NCI-H82 (cell line): ENCODE measurements at regions not wholly inside any gene's neighbourhood (a gene's known extent, or its start where the extent isn't known, plus 50 kb on each side); places are given as distances from the start of the nearest gene placed in this dataset.
"Not testable (repeated sequence)": the region's sequence is repeated elsewhere in the genome, so short reads cannot be mapped to it uniquely, and the experiment has no call there.

Experiments used
- DNase-seq: peaks from one replicate; lab custom pipeline; 2025; lab: John Stamatoyannopoulos, UW

DNA sequence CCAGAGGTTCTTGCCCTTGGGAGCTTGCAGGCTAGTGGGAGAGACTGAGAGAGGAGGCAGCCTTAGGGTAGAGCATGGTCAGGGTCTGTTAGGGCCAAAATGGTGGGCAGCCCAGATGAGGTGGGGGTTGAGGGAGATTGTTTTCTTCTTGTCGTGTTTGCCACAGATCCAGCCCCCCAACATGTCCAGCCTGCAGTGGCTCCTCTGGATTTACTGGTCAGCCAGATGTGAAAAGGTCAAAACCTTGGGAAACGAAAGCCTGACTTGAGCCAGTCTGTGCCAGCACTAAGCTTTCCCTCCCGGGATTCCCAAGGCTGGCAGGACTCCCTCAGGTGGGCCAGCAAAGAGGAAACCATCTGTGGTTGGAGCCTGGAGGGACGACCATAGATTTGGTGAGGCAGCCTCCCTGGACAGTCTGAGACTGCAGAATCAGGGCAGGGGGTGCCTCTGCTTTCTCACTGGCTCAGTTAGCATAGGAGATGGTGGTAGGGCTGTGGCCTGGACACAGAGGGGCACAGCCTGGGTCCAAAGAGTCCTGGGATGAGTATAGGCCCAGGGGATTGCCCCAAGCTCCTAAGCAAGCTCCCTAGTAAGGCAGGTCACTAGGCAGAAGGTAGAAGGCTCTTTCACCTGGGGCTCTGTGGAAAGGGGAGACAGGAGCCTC lies 51.2 kb upstream of the PRR23C start:
- DNase-seq = no peak

DNA sequence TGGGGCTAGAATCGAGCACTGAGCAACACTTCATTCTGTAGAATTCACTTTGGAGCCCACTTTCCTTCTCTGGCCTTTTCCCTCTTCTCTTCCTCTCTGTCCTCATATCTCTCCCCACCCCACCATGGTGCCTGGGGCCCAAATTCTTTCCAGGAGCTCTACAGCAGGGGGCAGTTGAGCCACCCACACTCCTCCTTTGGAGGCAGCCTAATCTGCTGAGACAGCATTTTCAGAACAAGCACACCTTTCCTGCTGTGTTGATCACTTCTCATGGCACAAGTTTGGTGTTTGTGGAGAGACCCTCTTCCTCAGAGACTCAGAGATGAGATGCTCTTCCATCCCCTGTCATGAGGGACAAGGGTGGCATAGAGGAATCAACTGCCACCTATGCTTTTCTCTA lies 52.0 kb upstream of the PRR23C start:
- DNase-seq = no peak

DNA sequence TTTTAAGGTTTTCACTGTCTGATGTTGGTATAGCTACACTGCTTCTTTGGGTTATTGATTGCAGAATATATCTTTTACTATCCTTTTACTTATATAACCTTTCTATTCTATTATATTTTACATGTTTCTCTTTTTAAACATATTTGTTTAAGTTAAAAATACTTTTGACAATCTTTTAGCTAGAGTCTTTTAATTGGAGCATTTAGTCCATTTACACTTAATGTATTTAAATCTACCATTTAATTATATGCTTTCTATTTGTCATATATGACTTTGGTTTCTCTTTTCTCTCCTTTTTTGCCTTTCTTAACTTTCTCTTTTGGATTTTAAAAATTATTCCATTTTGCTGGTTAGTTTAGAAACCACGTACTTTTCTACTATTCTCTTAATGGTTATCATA lies 53.7 kb upstream of the PRR23C start:
- no peak for DNase-seq

DNA sequence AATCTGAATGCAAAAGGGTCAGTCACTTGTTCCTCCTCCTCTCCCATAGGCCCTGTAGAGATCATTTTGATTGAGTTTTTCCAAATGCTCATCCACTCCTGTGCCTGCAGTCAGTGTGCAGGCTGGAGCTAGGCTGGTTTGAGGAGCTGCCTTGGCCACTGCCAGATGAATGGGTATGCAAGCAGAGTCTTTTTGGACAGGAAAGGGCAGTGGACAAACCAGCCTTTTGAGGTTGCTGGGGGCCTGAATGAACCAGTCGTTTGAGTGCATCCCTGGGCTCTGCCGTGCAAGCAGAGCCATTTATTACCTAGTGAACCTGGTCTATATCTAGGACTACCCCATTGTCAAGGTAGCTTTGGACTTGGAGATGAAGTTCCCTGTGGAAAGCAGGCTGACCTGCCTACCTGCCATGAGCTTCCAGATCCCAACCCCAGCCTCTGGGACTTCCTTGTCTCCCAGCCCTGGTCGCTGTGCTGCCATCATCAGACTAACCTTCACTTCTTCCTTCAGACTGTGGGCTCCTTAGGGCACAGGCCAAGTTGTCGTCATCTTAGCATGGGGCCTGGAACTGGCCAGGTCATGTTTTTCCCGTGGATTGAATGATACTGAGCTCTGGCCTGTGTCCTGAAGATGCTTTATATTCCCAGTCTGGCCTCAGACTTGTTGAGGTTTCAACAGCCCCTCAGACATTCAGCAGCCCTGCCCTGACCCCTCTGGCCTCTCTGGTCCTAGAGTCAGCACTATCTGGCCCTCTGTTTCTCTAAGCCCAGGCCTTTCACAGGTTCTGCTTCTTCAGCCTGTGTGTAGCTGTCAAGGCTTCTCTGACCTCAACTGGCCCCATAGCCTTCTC lies 55.5 kb upstream of the PRR23C start:
- DNase-seq = no peak

DNA sequence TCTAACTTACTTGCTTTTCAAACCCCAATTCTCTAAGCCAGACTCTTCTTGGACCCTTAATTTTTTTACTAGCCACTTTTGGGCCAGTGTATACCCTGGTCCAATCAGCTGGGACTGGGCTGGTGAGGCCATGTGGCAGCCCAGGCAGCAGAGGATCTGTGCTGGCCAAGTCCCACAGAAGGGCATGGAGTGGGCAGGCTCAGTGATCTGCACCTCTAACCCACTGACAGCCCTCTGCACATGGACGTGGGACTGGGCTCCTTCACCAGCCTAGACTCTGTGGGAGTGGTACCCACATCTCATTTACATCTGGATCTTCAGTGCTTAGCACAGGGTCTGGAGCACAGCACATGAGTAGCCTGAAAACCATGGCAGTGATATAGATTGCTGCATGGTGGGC lies 56.1 kb upstream of the PRR23C start:
- no peak for DNase-seq

DNA sequence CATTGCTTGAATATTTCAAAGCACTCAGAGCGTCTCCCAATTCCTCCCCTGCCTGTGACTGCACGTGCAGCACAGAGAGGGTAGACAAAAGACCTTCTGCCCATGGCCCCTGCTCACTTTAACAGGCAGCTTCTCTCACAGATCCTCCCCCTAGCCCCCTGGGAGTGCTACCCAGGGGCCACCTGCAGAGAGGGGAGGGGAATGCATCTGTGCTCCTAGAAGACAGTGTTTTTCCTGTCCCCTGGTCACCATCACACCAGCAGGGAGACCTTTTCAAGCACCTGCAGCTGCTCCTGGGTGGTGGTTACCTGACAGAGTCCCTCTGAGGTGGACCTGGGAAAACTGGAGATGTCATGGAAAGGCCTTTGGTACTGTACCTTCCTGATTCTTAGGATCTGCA lies 56.7 kb upstream of the PRR23C start:
- DNase-seq = peak; percentile 29

DNA sequence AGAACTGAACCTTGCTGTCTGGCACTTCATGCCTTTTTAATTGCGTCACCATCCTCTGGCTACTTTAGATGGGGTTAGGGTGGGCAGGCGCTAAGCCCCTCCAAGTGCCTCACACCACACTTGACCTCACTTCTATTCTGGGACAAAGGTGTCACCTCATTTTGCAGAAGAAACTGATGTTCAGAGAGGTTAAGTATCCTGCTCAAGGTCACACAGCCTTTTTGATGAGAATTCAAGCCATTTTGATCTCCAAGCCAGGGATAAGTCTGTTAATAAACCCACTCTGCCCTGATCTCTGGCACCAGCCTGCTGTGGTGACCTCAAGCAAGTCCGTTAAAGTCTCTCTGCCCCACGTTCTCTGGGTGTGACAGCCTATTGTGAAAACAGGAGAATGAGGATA lies 58.8 kb upstream of the PRR23C start:
- DNase-seq = no peak

DNA sequence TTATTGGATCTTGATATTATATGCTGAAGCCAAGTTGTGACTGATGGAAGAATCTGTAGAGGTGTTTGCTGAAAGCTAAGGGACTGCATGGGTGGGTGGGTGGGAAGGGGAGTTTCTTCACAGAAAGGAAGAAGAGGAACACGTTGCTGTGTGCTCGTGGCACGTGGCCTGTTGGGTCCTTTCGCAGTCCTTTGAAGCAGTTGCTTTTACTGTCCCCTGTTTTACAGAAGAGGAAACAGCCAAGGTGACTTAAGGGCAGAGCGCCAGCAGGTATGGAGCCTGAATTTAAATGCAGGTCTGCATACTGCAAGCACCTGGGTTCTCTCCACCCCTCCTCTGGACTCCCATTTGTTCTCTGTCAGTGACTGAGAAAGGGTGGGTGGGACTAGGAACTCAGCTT lies 59.4 kb upstream of the PRR23C start:
- no peak for DNase-seq

DNA sequence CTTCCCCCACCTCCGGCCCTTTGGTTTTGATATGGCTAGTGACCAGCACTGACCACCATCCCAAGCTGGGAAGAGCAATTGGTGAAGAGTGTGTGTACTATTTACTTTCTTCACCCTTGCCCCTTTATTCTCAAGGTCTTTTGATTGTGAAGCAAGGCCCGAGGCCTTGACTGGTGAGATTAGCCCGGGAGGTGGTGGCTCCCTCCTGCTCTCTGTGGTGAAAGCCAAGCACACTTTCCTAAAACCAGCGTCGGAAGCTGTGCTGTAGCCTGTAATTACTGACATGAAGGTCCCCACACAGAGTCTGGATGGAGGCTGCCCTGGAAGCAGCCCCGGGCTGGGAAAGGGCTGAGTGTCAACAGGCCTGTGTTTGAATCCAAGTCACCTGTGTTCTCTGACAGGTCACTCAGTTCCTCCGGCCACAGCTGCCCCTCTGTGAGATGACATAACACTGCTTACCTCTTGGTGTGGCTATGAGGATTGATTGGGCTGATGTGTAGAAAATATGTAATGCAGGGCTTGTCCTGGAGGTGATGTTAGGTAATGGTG lies 60.5 kb upstream of the PRR23C start:
- no peak for DNase-seq

DNA sequence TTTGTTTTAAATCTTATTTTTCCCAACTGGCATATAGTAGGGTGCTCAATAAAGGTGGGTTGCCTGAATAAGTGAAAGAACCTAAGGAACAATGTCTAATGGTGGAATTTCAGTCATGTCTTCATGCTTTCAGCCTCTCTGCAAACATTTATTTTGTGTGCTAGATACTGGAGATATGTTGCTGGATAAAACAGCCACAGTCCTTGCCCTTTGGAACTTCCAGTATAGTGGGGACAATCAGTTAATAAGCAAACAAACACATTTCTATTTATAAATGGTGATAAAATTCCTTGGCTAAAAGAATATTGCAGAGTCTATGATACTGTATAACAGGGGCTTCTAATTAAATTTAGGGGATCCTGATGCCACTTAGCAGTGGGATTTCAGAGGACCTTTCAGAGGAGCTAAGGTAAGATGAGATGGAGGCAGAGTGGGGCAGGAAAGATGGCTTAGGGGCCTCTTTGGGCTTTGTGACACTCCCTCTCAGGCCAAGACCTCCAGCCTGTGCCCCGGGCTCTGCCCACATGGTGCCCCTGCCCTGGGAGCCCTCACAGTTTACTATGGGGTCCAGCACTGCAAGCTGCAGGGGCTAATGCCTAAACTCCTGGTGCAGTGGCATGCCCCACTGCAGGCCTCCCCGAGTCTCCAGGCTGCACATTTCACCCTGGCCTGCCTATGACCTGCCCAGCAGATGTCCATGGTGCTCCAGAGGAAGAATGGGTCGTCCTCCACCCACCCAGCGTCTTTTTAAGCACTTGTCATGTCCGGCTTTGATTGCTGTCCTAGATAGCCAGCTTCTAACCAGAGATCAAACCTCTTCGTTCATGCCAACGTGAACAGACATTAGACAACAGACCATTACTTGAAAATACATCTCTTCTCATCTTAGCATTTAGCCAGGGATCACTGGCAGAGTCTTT lies 61.6 kb upstream of the PRR23C start:
- no peak for DNase-seq

DNA sequence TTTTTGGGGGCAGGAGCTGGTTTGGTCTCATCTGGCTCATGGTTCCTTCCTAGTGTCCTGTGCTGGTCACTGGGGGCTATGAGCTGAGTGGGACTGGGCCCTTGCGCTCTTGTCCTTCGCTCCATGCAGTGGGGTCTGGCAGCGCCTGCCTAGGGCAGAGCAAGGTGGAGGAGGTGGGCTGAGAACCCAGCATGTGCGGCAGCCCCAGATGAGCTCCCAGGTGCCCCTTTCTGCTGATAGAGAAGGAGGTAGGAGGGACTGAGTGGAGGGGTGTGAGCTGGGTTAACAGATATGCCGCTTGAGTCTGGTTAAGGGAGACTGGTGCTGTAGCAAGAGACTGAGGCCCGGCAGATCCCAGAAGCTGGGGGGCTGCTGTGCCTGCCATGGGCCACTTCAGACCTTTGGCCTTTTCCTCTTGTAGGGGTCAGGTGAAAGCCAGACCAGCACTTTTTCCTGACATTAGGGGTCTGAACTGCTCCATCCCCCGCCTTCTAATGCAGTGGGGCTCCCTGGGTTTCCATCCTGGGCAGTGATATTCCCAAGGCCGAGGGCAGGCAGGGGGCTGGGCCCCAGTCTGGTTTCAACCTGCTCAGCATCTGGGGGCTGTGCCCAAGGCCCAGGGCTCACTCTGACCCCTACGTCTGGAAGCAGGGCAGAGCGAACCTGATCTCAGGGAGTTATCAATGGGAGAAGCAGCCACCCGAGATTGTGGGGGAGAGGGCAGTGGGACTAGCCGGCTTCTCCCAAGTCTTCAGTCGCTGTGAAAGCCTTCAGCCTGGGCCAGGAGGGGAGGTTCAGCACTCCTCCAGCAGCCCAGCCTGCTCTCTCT lies 62.9 kb upstream of the PRR23C start:
- DNase-seq = no peak

DNA sequence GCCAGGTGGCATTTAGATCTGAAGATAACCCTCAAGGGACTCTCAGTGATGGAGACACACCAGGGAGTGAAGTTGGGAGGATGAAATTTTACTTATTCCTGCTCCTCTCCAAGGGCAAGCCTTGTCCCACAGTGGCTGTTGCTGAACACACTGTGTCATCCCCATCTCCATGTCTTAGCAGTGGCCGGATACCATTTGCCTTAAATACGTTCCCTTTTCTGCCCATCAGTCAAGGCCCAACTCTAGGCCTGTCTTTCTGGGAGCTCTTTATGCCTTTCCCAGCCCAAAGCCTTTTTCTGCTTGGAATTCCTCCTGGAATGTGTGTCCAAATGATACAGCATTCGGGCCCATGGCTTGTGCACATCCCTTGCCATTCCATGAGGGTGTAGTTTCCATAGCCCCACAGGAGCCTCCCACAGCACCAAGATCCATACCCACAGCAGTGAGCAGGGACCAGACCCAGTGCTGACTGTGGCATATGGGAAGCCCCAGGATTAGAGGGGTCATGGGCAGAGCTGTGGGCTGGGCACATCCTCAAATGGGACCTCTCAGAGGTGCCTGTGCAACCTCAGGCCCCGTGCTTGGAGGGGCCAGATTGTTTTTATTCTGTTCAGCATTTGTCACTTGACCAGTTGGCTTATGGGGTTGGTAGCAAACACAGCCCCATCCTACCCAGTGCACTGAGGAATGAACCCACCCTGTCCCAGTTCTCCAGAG lies 63.7 kb upstream of the PRR23C start:
- DNase-seq = no peak

DNA sequence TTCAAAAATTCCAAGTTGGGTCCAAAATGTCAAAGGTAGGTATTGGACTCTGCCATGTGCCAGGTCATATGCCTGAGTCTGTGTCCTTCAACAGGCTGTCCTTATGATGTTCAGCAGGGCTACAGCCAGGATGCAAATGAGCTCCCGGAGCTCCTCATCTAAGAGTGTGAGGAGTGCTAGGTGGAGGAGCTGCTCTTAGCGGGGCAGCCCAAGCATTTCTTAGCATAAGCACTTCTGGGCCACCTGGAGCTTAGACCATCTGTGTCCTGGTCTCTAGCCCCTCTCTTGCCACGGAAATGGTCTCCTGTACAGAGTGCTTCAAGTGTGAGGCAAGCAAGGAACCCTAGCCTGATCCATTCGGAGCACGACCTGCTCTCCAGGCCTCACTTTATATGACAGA lies 64.6 kb upstream of the PRR23C start:
- peak; percentile 16 for DNase-seq

DNA sequence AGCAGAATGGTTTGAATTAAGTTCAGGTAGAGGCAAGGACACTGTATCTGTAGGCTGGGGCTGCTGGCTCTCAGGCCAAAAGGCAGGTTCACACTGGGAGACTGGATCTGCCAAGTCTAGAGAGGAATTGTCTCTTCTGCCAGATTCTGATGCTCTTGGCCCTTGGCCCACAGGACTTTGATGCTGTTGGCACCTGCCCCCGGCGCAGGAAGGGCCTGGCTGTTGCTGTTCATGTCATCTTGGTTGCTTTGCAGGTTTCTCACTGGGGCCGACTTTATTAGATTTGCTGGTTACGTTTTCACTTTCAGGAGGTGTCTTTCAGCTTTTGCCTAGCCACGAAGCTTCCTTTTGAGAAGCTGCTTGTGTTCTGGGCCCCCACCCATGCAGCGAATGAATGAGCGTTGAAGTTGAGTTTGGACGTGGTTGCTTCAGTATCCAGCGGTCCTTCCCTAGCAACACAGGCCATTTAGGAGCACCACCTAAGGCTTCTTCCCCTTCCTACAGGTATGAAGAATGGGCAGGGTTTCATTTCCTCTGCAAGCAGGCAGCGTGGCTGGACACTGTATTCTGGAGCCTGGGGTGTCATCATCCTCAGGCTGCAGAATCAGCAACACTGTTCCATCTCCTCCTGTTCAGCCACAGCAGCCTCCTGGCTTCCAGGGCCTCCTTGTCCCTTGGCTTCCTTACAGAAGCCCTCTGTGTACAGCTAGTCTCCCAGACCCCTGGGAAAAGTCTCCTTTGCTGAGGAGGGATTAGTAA lies 65.6 kb upstream of the PRR23C start:
- DNase-seq = peak; percentile 24

DNA sequence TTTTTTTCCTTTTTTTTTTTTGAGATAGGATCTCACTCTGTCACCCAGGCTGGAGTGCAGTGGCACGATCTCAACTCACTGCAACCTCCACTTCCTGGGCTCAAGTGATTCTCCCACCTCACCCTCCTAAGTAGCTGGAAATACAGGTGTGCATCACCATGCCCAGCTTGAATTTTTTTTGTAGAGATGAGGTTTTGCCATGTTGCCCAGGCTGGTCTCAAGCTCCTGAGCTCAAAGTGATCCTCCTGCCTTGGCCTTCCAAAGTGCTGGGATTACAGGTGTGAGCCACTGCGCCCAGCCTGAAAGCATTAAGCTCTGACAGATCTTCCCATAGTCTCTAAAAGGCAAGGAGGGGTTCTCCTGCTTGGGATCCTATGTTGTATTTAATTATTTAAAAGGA lies 66.2 kb upstream of the PRR23C start:
- DNase-seq = not testable (repeated sequence)

DNA sequence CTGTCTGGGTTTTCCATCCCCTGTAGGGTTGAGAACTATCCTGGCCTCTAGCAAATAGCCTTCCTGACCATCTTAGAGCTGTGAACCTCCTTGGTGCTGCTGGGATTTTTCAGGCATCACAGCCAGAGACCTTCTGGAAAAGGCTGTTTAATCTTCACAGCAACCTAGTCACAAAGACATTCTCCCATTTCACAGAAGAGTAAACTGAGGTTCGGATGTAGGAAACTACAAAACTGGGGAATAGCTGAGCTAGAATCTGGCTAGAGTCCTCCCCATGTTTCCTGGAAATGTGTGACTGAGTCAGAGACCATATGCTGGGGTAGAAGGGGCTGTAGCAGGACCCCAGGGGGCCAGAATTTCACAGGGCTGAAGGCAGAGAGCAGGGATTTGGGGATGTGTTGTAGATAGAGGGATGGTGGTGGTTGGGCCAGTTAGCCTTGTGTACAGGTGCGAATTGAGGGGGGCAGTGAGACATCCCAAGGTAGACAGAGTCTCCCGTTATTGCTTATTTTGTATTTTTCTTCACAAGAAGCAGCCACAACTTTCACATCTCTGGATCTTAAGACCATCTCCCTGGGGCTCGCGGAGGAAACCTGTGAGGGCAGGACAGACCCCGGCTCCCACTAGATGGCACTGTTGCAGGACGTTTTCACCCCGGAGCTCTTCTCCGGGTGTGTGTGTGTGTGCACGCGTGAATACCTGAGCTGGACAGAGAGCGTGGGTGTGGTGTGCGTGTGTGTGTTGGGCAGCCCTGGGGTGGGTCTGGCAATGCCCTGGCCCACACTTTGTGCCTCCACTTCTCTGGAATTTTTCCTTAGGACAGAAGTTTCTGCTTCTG lies 66.9 kb upstream of the PRR23C start:
- peak; percentile 83 for DNase-seq

DNA sequence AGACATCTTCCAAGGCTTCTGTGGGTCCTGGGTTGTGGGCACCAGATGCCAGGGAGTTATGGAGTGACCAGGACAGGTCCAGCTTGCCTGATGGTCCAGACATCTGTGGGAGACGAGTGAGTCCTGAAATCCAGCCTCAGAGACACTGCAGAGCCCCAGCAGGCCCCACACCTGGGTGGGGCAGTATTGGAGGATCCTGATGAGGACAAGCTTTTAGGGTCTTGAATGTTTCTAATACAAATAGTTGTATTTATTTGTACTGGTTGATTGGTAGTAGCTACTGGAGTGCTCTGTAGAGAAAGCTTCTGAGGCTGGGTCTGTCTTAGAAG lies 67.5 kb upstream of the PRR23C start:
- no peak for DNase-seq

DNA sequence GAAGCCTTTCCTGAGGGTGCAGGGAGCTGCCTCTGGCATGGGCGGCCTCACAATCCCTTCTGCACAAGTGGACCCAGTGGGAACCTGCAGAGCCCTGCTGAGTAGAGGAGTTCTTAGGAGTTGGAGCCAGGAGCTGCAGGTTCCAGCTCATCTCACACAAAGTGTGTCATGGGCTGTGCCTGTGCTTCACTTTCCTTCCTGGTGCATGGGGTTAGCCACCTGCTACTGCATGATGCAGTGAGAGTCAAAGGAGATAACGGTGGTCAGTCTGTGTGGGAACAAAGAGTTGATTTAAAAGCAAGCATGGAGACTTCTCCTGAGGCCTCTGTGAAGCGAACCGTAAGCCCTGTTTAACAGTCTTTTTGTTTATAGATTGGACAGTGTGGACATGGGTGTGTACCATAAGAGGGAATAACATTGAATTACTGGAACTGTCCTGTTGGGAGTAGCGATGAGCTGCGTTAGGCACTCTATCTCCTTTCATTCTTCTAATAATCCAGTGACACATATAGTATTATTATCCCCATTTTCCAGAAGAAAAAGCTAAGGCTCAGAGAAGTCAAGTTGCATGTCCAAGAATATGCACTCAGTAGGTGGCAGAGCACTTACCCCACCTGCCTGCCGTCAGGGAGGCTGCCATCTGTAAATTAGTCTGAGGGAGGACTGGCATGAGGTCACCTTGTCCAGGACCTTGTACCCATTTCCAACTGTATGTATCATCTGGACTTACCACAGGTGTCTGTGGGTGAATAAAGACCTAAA lies 68.7 kb upstream of the PRR23C start:
- DNase-seq = peak; percentile 57
